GM23338 (cell line): ENCODE measurements at regions not wholly inside any gene's neighbourhood (a gene's known extent, or its start where the extent isn't known, plus 50 kb on each side); places are given as distances from the start of the nearest gene placed in this dataset.

Source experiments
- ATAC-seq: fragments of 200-7000 bp; cut with Tn5 transposase; 3 replicates; pipeline ENCODE4 v1.9.1; 2020
- DNase-seq: peaks from one replicate; pipeline ENCODE4 v3.0.0-alpha.2; 2015; ENCODE audit warnings: low spot score
- H2AFZ ChIP-seq: fragments of 200-600 bp; sonication (generic); 2 replicates; pipeline ENCODE4 v1.8.0; 2016; ENCODE audit warnings: antibody characterized with exemption, mild to moderate bottlenecking, moderate library complexity
- H3F3A ChIP-seq: fragments of 200-600 bp; sonication (generic); replicated peaks from 2 replicates; pipeline ENCODE4 v1.8.0; 2017; ENCODE audit warnings: antibody characterized with exemption, mixed run types, low read depth
- H3K27ac ChIP-seq: fragments of 200-600 bp; sonication (generic); 2 replicates; pipeline ENCODE4 v1.6.1; 2016; ENCODE audit warnings: low read depth
- H3K27me3 ChIP-seq: fragments of 200-600 bp; sonication (generic); 2 replicates; pipeline ENCODE4 v1.8.0; 2016; ENCODE audit warnings: mild to moderate bottlenecking, mixed run types, moderate library complexity; ENCODE audit not compliant: insufficient read depth
- H3K36me3 ChIP-seq: fragments of 200-600 bp; sonication (generic); 2 replicates; pipeline ENCODE4 v1.8.0; 2016; ENCODE audit warnings: mild to moderate bottlenecking; ENCODE audit not compliant: insufficient read depth
- H3K4me1 ChIP-seq: fragments of 200-600 bp; sonication (generic); 2 replicates; pipeline ENCODE4 v1.8.0; 2016; ENCODE audit warnings: mild to moderate bottlenecking, moderate library complexity; ENCODE audit not compliant: insufficient read depth
- H3K4me2 ChIP-seq: fragments of 200-600 bp; sonication (generic); 2 replicates; pipeline ENCODE4 v1.7.1; 2017; ENCODE audit warnings: mixed run types
- H3K4me3 ChIP-seq: fragments of 200-600 bp; sonication (generic); 2 replicates; pipeline ENCODE4 v1.6.1; 2016; ENCODE audit warnings: mixed run types
- H3K79me2 ChIP-seq: fragments of 200-600 bp; sonication (generic); replicated peaks from 2 replicates; pipeline ENCODE4 v1.8.0; 2017; ENCODE audit warnings: mild to moderate bottlenecking; ENCODE audit not compliant: insufficient read depth
- H3K9me2 ChIP-seq: fragments of 200-600 bp; sonication (generic); 2 replicates; pipeline ENCODE4 v1.8.0; 2017; ENCODE audit not compliant: insufficient read depth
- H4K20me1 ChIP-seq: fragments of 200-600 bp; sonication (generic); replicated peaks from 2 replicates; pipeline ENCODE4 v1.8.0; 2017; ENCODE audit warnings: mild to moderate bottlenecking; ENCODE audit not compliant: insufficient read depth
- H3K27ac Mint-ChIP-seq: 2 replicates; pipeline ENCODE4 v1.8.0; 2020; ENCODE audit warnings: inconsistent platforms, mild to moderate bottlenecking, moderate library complexity, mixed read lengths
- H3K27me3 Mint-ChIP-seq: 3 replicates; pipeline ENCODE4 v1.8.0; 2022; ENCODE audit warnings: low read depth, mild to moderate bottlenecking, moderate library complexity, mixed read lengths, inconsistent platforms; ENCODE audit not compliant: insufficient read depth, poor library complexity
- H3K36me3 Mint-ChIP-seq: 3 replicates; pipeline ENCODE4 v1.8.0; 2021; ENCODE audit warnings: low read depth, mild to moderate bottlenecking, inconsistent platforms, moderate library complexity, mixed read lengths
- H3K4me1 Mint-ChIP-seq: 3 replicates; pipeline ENCODE4 v1.8.0; 2020; ENCODE audit warnings: mild to moderate bottlenecking, inconsistent platforms, mixed read lengths
- H3K4me3 Mint-ChIP-seq: 3 replicates; pipeline ENCODE4 v1.8.0; 2021; ENCODE audit warnings: moderate library complexity, mild to moderate bottlenecking, inconsistent platforms, mixed read lengths
- H3K9me3 Mint-ChIP-seq: 3 replicates; pipeline ENCODE4 v1.8.0; 2020; ENCODE audit warnings: moderate library complexity, mild to moderate bottlenecking, inconsistent platforms, mixed read lengths
- CREB1 ChIP-seq: fragments of 250-450 bp; sonication (Bioruptor Pico); IDR thresholded peaks from 2 replicates; pipeline ENCODE4 v1.5.0; 2020; ENCODE audit warnings: low read depth, mild to moderate bottlenecking, moderate library complexity
- ETS1 ChIP-seq: IDR thresholded peaks from 2 replicates; pipeline ENCODE4 v1.6.1; 2016; ENCODE audit warnings: antibody characterized with exemption
- EZH2 ChIP-seq: fragments of 200-600 bp; sonication (generic); IDR thresholded peaks from one replicate; pipeline ENCODE4 v1.8.0; 2017; ENCODE audit warnings: antibody characterized with exemption, mild to moderate bottlenecking, low read depth; ENCODE audit not compliant: unreplicated experiment
- EZH2phosphoT487 ChIP-seq: fragments of 200-600 bp; sonication (generic); IDR thresholded peaks from one replicate; pipeline ENCODE4 v1.8.1; 2018; ENCODE audit warnings: antibody characterized with exemption; ENCODE audit not compliant: unreplicated experiment
- JUNB ChIP-seq: IDR thresholded peaks from one replicate; pipeline ENCODE4 v1.6.1; 2016; ENCODE audit warnings: antibody characterized with exemption; ENCODE audit not compliant: unreplicated experiment
- NANOG ChIP-seq: IDR thresholded peaks from 2 replicates; pipeline ENCODE4 v1.6.1; 2016; ENCODE audit warnings: antibody characterized with exemption, borderline replicate concordance
- POLR2AphosphoS5 ChIP-seq: IDR thresholded peaks from 2 replicates; pipeline ENCODE4 v1.6.1; 2016; ENCODE audit warnings: antibody characterized with exemption, low read depth
- STAT1 ChIP-seq: IDR thresholded peaks from one replicate; pipeline ENCODE4 v1.6.1; 2016; ENCODE audit warnings: antibody characterized with exemption; ENCODE audit not compliant: unreplicated experiment
- ZNF114 ChIP-seq: fragments of 250-450 bp; sonication (Bioruptor Pico); IDR thresholded peaks from 2 replicates; pipeline ENCODE4 v1.5.0; 2020; ENCODE audit warnings: mild to moderate bottlenecking, moderate library complexity
- ZNF331 ChIP-seq: fragments of 250-450 bp; sonication (Bioruptor Pico); IDR thresholded peaks from 2 replicates; pipeline ENCODE4 v1.5.0; 2020; ENCODE audit warnings: low read depth, mild to moderate bottlenecking, moderate library complexity
- ZNF462 ChIP-seq: fragments of 250-450 bp; sonication (Bioruptor Pico); IDR thresholded peaks from 2 replicates; pipeline ENCODE4 v1.5.0; 2020; ENCODE audit warnings: mild to moderate bottlenecking, moderate library complexity
- TF ChIP-seq, protein P1 (sequence below): IDR thresholded peaks from one replicate; pipeline ENCODE4 v1.6.1; 2018; ENCODE audit warnings: antibody characterized with exemption; ENCODE audit not compliant: unreplicated experiment
- TF ChIP-seq, protein P2 (sequence below), 2 experiments: fragments of 200-600 bp in 1 of 2; sonication (generic) in 1 of 2; conservative IDR thresholded peaks; 2 replicates each; pipeline versions ENCODE4 v1.5.1 to v1.6.1; 2016 to 2017; ENCODE audit warnings: antibody characterized with exemption in 2 of 2, low read depth in 2 of 2, mild to moderate bottlenecking in 2 of 2, moderate library complexity in 1 of 2

GRCh38 chr11:91970624-91971023 is 254.0 kb upstream of the FAT3 start:
- no peak overlapping the region for H3K4me2 ChIP-seq
- H3K36me3 ChIP-seq: no peaks in the 10 kb centered on the region
- DNase-seq (no peak), ATAC-seq (no peak)
- Mint-ChIP-seq H3K27me3 (no peaks in the 10 kb centered on the region), H3K4me1 (peaks cover 3% of the 10 kb centered on the region; the same call in 1 of the 3 replicates), H3K9me3 (no peaks in the 10 kb centered on the region), H3K27ac (no peak overlapping the region), H3K4me3 (no peak overlapping the region), H3K36me3 (no peaks in the 10 kb centered on the region)
- no peak overlapping the region for H2AFZ ChIP-seq
- no peaks in the 10 kb centered on the region for H3K4me1 ChIP-seq
- H3K9me2 ChIP-seq: no peaks in the 10 kb centered on the region
- no peaks in the 10 kb centered on the region for H4K20me1 ChIP-seq
- no peaks in the 10 kb centered on the region for H3K27me3 ChIP-seq
- no peak overlapping the region for H3K27ac ChIP-seq
- no peaks in the 10 kb centered on the region for H3K79me2 ChIP-seq
- H3F3A ChIP-seq: no peaks in the 10 kb centered on the region
- no peak for TF ChIP-seq ZNF331 (CRISPR knock-in tag)
- TF ChIP-seq, protein P1, sequence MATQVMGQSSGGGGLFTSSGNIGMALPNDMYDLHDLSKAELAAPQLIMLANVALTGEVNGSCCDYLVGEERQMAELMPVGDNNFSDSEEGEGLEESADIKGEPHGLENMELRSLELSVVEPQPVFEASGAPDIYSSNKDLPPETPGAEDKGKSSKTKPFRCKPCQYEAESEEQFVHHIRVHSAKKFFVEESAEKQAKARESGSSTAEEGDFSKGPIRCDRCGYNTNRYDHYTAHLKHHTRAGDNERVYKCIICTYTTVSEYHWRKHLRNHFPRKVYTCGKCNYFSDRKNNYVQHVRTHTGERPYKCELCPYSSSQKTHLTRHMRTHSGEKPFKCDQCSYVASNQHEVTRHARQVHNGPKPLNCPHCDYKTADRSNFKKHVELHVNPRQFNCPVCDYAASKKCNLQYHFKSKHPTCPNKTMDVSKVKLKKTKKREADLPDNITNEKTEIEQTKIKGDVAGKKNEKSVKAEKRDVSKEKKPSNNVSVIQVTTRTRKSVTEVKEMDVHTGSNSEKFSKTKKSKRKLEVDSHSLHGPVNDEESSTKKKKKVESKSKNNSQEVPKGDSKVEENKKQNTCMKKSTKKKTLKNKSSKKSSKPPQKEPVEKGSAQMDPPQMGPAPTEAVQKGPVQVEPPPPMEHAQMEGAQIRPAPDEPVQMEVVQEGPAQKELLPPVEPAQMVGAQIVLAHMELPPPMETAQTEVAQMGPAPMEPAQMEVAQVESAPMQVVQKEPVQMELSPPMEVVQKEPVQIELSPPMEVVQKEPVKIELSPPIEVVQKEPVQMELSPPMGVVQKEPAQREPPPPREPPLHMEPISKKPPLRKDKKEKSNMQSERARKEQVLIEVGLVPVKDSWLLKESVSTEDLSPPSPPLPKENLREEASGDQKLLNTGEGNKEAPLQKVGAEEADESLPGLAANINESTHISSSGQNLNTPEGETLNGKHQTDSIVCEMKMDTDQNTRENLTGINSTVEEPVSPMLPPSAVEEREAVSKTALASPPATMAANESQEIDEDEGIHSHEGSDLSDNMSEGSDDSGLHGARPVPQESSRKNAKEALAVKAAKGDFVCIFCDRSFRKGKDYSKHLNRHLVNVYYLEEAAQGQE: no peak
- no peak for TF ChIP-seq NANOG
- TF ChIP-seq POLR2AphosphoS5: no peak
- TF ChIP-seq, protein P2, sequence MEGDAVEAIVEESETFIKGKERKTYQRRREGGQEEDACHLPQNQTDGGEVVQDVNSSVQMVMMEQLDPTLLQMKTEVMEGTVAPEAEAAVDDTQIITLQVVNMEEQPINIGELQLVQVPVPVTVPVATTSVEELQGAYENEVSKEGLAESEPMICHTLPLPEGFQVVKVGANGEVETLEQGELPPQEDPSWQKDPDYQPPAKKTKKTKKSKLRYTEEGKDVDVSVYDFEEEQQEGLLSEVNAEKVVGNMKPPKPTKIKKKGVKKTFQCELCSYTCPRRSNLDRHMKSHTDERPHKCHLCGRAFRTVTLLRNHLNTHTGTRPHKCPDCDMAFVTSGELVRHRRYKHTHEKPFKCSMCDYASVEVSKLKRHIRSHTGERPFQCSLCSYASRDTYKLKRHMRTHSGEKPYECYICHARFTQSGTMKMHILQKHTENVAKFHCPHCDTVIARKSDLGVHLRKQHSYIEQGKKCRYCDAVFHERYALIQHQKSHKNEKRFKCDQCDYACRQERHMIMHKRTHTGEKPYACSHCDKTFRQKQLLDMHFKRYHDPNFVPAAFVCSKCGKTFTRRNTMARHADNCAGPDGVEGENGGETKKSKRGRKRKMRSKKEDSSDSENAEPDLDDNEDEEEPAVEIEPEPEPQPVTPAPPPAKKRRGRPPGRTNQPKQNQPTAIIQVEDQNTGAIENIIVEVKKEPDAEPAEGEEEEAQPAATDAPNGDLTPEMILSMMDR (conservative IDR thresholded peaks at IDR 0.05; ENCODE audit: low read depth in 2 of 2): no peak
- TF ChIP-seq ETS1: no peak
- TF ChIP-seq STAT1: no peak
- TF ChIP-seq ZNF462: no peak
- TF ChIP-seq CREB1 (CRISPR knock-in tag): no peak
- no peak for TF ChIP-seq EZH2phosphoT487
- TF ChIP-seq ZNF114: no peak
- no peak for TF ChIP-seq JUNB
- no peak for TF ChIP-seq EZH2
- H3K4me3 ChIP-seq: no peak overlapping the region
